Ovary (tissue), 7 donors: ENCODE measurements at regions not wholly inside any gene's neighbourhood (a gene's known extent, or its start where the extent isn't known, plus 50 kb on each side); places are given as distances from the start of the nearest gene placed in this dataset.

Experiments
- DNase-seq, 5 donors: peaks; one replicate each; pipeline ENCODE4 v3.0.0-alpha.2; 2019 to 2020
- H3K27ac ChIP-seq, 2 donors: fragments of 200-600 bp; one replicate each; pipeline versions ENCODE4 v1.5.1 to v1.8.0; 2019 to 2022
- H3K27me3 ChIP-seq: fragments of 200-600 bp; one replicate; pipeline ENCODE4 v1.8.0; 2022
- H3K36me3 ChIP-seq: fragments of 200-600 bp; sonication (generic); one replicate; pipeline ENCODE4 v1.5.1; 2019
- H3K4me1 ChIP-seq: one replicate; pipeline ENCODE4 v1.8.1; 2013; ENCODE audit warnings: mild to moderate bottlenecking, moderate library complexity; ENCODE audit not compliant: insufficient read depth
- H3K4me3 ChIP-seq: fragments of 200-600 bp; sonication (generic); one replicate; pipeline ENCODE4 v1.5.1; 2017
- H3K9me3 ChIP-seq, 2 donors: fragments of 200-600 bp in 1 of 2; sonication (generic) in 1 of 2; one replicate each; pipeline versions ENCODE4 v1.5.1 to v1.8.1; 2013 to 2019; ENCODE audit warnings: mild to moderate bottlenecking in 1 of 2, moderate library complexity in 1 of 2
- CTCF ChIP-seq, 3 donors: fragments of 450-650 bp in 2 of 3; fragments of 200-600 bp in 1 of 3; IDR thresholded peaks; one replicate each; pipeline versions ENCODE4 v1.5.1 to v1.8.0; 2016 to 2022; ENCODE audit warnings: antibody characterized with exemption in 3 of 3, mild to moderate bottlenecking in 1 of 3
- EP300 ChIP-seq: sonication (generic); formaldehyde crosslinking; IDR thresholded peaks from one replicate; pipeline ENCODE4 v1.6.1; 2017; ENCODE audit warnings: antibody characterized with exemption
- POLR2A ChIP-seq: fragments of 450-650 bp; IDR thresholded peaks from one replicate; pipeline ENCODE4 v1.6.1; 2017; ENCODE audit warnings: antibody characterized with exemption, mild to moderate bottlenecking, moderate library complexity
- WGBS, 3 donors: extraction: QIAGEN DNeasy Blood & Tissue Kit in 1 of 3; methylation state at CpG; one replicate each; pipeline versions ENCODE4 v1.1.5 to v1.1.7; 2013 to 2017; 5-methylcytosine and 5-hydroxymethylcytosine counted together
- intact Hi-C, 4 donors: fragments of 100-400 bp; cut with DNase I; formaldehyde crosslinking; loops; one replicate each; pipeline versions ENCODE4 v1.11.0 to v1.15.1; 2022 to 2023
- donor health status: DM: no; HTN: no; CAD: no; lungs with moderate emphysema.
- donor health status: DM: no; HTN: no; CAD: no.
- donor health status: Bipolar disorder and iron deficiency.
- donor health status: DM: no; HTN: no; CAD: no.
- donor health status: DM: yes; HTN: yes; CAD: no.

GRCh38 chr12:58453306-58453705, 467.0 kb downstream of the LRIG3 start:
- TF ChIP-seq POLR2A: no peak
- no peak for TF ChIP-seq EP300
- TF ChIP-seq CTCF (IDR thresholded peaks at IDR 0.05): no peak
- WGBS, 3 donors: 95 to 99% (median 95%) methylated on average over 3 of the region's 3 CpGs
- DNase-seq: no peak

DNA sequence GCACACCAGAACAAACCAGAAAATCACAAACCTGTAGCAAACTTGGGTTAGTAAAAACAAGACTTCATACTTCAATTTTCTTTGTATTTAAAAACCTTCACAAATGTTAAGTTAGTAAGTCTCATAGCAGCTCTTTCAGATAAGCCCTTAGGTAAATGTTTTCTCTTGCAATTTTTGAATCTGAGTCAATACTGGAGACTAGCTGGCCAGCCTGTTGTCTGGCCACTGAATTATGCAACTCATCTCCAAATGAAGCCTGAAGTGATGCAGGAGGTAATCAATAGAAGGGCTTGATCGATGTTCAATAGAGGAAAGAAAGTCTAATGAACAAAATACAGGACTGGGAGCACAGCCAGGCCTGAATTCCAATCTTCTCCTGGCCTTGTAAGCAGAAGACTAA, 465.2 kb downstream of the LRIG3 start:
- Histone ChIP-seq H3K36me3 (no peaks in the 10 kb centered on the region), H3K27me3 (no peaks in the 10 kb centered on the region), H3K4me1 (no peaks in the 10 kb centered on the region), H3K4me3 (no peak overlapping the region), H3K27ac (no peak overlapping the region), H3K9me3 (no peaks in the 10 kb centered on the region)
- WGBS, 3 donors: 53 to 73% (median 66%) methylated on average over 1 of the region's 1 CpG
- intact Hi-C loops: no loop called here
- no peak for DNase-seq
- TF ChIP-seq POLR2A: no peak
- no peak for TF ChIP-seq EP300
- no peak for TF ChIP-seq CTCF (IDR thresholded peaks at IDR 0.05)

More at GRCh38 chr12:58453306-58453705, 467.0 kb downstream of the LRIG3 start:
- no peak overlapping the region for H3K4me3 ChIP-seq
- intact Hi-C loops: no loop called here
- no peaks in the 10 kb centered on the region for H3K36me3 ChIP-seq
- H3K9me3 ChIP-seq: no peaks in the 10 kb centered on the region
- no peak overlapping the region for H3K27ac ChIP-seq
- no peaks in the 10 kb centered on the region for H3K27me3 ChIP-seq
- H3K4me1 ChIP-seq: no peaks in the 10 kb centered on the region

GRCh38 chr12:58458102-58458501, 462.2 kb downstream of the LRIG3 start:
- intact Hi-C loops: no loop called here
- Histone ChIP-seq H3K4me3 (no peak overlapping the region), H3K27me3 (no peaks in the 10 kb centered on the region), H3K27ac (no peak overlapping the region), H3K36me3 (no peaks in the 10 kb centered on the region), H3K4me1 (no peaks in the 10 kb centered on the region), H3K9me3 (no peaks in the 10 kb centered on the region)
- DNase-seq: no peak
- TF ChIP-seq EP300: no peak
- no peak for TF ChIP-seq POLR2A
- TF ChIP-seq CTCF (IDR thresholded peaks at IDR 0.05): no peak
- 63 to 72% (median 64%) methylated on average over 1 of the region's 1 CpG for WGBS, 3 donors

GRCh38 chr12:58459191-58459590, 461.1 kb downstream of the LRIG3 start:
- no peaks in the 10 kb centered on the region for H3K27me3 ChIP-seq
- intact Hi-C loops: no loop called here
- no peaks in the 10 kb centered on the region for H3K36me3 ChIP-seq
- no peak overlapping the region for H3K27ac ChIP-seq
- no peak for DNase-seq
- TF ChIP-seq POLR2A: no peak
- TF ChIP-seq CTCF (IDR thresholded peaks at IDR 0.05): no peak
- TF ChIP-seq EP300: no peak
- H3K4me3 ChIP-seq: no peak overlapping the region
- H3K4me1 ChIP-seq: no peaks in the 10 kb centered on the region
- no peaks in the 10 kb centered on the region for H3K9me3 ChIP-seq

- Histone ChIP-seq H3K36me3 (no peaks in the 10 kb centered on the region), H3K4me1 (no peaks in the 10 kb centered on the region), H3K27ac (no peak overlapping the region), H3K9me3 (no peaks in the 10 kb centered on the region), H3K27me3 (no peaks in the 10 kb centered on the region), H3K4me3 (no peak overlapping the region)
- no peak for DNase-seq
- no peak for TF ChIP-seq POLR2A
- TF ChIP-seq EP300: no peak
- no peak for TF ChIP-seq CTCF (IDR thresholded peaks at IDR 0.05)
- intact Hi-C loops: loop anchor here in 1 of 4 donors (10.0 kb wide), 1 partner anchor 268 kb away; no protein-coding TSS in a partner anchor
- 84 to 92% (median 91%) methylated on average over 3 of the region's 3 CpGs for WGBS, 3 donors
Observed at GRCh38 chr12:58463051-58463450, 457.3 kb downstream of the LRIG3 start.
